RWPE2 (cell line): ENCODE measurements at regions not wholly inside any gene's neighbourhood (a gene's known extent, or its start where the extent isn't known, plus 50 kb on each side); places are given as distances from the start of the nearest gene placed in this dataset.

Experiments
- ATAC-seq: fragments of 200-7000 bp; cut with Tn5 transposase; 3 replicates; pipeline ENCODE4 v1.9.1; 2021; ENCODE audit warnings: low read depth
- DNase-seq: peaks from one replicate; pipeline ENCODE4 v3.0.0-alpha.2; 2020; ENCODE audit warnings: low spot score
- H3K27ac ChIP-seq: fragments of 450-650 bp; 2 replicates; pipeline ENCODE4 v1.5.1; 2017; ENCODE audit warnings: mild to moderate bottlenecking; ENCODE audit not compliant: poor library complexity, severe bottlenecking
- H3K27me3 ChIP-seq: fragments of 250-450 bp; sonication (Bioruptor Pico); 2 replicates; pipeline ENCODE4 v1.5.1; 2021; ENCODE audit warnings: mild to moderate bottlenecking, moderate library complexity; ENCODE audit not compliant: insufficient read depth, poor library complexity, severe bottlenecking
- H3K36me3 ChIP-seq: fragments of 250-450 bp; sonication (Bioruptor Pico); 2 replicates; pipeline ENCODE4 v1.5.1; 2020; ENCODE audit warnings: low read depth, mild to moderate bottlenecking, moderate library complexity
- H3K4me1 ChIP-seq: fragments of 250-450 bp; sonication (Bioruptor Pico); 2 replicates; pipeline ENCODE4 v1.5.1; 2021; ENCODE audit warnings: mild to moderate bottlenecking, moderate library complexity; ENCODE audit not compliant: insufficient read depth, poor library complexity, severe bottlenecking
- H3K4me3 ChIP-seq: fragments of 250-450 bp; sonication (Bioruptor Pico); 2 replicates; pipeline ENCODE4 v1.5.1; 2021; ENCODE audit warnings: mild to moderate bottlenecking, moderate library complexity; ENCODE audit not compliant: severe bottlenecking
- H3K9me3 ChIP-seq: fragments of 250-450 bp; sonication (Bioruptor Pico); 2 replicates; pipeline ENCODE4 v1.5.1; 2021; ENCODE audit warnings: mild to moderate bottlenecking, moderate library complexity; ENCODE audit not compliant: severe bottlenecking
- TF ChIP-seq, protein P1 (sequence below): fragments of 450-650 bp; IDR thresholded peaks from one replicate; pipeline ENCODE4 v1.5.1; 2017; ENCODE audit warnings: mild to moderate bottlenecking, moderate library complexity; ENCODE audit not compliant: poor library complexity, severe bottlenecking

GRCh38 chr13:54592201-54592600 lies 1563.6 kb downstream of the OLFM4 start:
- Histone ChIP-seq H3K27me3 (no peaks in the 10 kb centered on the region), H3K4me1 (no peaks in the 10 kb centered on the region), H3K27ac (no peak overlapping the region), H3K4me3 (no peak overlapping the region), H3K9me3 (no peaks in the 10 kb centered on the region), H3K36me3 (no peaks in the 10 kb centered on the region)
- TF ChIP-seq, protein P1, sequence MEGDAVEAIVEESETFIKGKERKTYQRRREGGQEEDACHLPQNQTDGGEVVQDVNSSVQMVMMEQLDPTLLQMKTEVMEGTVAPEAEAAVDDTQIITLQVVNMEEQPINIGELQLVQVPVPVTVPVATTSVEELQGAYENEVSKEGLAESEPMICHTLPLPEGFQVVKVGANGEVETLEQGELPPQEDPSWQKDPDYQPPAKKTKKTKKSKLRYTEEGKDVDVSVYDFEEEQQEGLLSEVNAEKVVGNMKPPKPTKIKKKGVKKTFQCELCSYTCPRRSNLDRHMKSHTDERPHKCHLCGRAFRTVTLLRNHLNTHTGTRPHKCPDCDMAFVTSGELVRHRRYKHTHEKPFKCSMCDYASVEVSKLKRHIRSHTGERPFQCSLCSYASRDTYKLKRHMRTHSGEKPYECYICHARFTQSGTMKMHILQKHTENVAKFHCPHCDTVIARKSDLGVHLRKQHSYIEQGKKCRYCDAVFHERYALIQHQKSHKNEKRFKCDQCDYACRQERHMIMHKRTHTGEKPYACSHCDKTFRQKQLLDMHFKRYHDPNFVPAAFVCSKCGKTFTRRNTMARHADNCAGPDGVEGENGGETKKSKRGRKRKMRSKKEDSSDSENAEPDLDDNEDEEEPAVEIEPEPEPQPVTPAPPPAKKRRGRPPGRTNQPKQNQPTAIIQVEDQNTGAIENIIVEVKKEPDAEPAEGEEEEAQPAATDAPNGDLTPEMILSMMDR: no peak
- ATAC-seq (no peak), DNase-seq (no peak)

GRCh38 chr13:54593504-54593903 lies 1564.9 kb downstream of the OLFM4 start:
- ATAC-seq: no peak
- Histone ChIP-seq H3K4me3 (no peak overlapping the region), H3K9me3 (no peaks in the 10 kb centered on the region), H3K36me3 (no peaks in the 10 kb centered on the region), H3K27ac (no peak overlapping the region), H3K27me3 (no peaks in the 10 kb centered on the region), H3K4me1 (no peaks in the 10 kb centered on the region)
- TF ChIP-seq, protein P1: no peak
- DNase-seq: no peak

GRCh38 chr13:54597540-54598088 lies 1569.0 kb downstream of the OLFM4 start:
- H3K4me1 ChIP-seq: no peaks in the 10 kb centered on the region
- no peak overlapping the region for H3K27ac ChIP-seq
- H3K27me3 ChIP-seq: no peaks in the 10 kb centered on the region
- H3K9me3 ChIP-seq: no peaks in the 10 kb centered on the region
- no peak for DNase-seq
- H3K36me3 ChIP-seq: no peaks in the 10 kb centered on the region
- H3K4me3 ChIP-seq: no peak overlapping the region
- TF ChIP-seq, protein P1: no peak
- ATAC-seq: no peak

GRCh38 chr13:54599413-54599812 lies 1570.8 kb downstream of the OLFM4 start:
- DNase-seq: no peak
- Histone ChIP-seq H3K9me3 (no peaks in the 10 kb centered on the region), H3K27me3 (no peaks in the 10 kb centered on the region), H3K27ac (no peak overlapping the region), H3K36me3 (no peaks in the 10 kb centered on the region), H3K4me1 (no peaks in the 10 kb centered on the region), H3K4me3 (no peak overlapping the region)
- TF ChIP-seq, protein P1: no peak
- ATAC-seq: no peak

DNA sequence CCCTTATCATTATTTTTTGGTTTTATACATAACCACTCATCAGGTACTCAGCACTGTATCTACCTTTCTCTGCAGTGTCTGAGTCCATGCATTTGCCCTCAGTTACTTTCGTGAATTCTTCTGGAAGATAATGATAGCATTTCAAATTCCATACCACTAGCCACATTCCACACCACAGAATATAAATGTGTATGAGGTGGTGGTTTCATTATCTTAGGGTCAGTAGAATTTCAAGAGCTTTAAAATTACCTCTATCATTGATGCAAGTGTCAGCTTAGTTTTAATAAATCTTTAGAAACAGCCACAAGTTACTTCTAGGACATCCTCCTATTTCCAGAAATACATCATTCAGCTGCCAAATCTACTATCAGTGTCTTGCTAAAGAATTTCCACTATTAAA lies 1578.3 kb downstream of the OLFM4 start:
- ATAC-seq (no peak), DNase-seq (no peak)
- no peaks in the 10 kb centered on the region for H3K9me3 ChIP-seq
- H3K27ac ChIP-seq: no peak overlapping the region
- TF ChIP-seq, protein P1: no peak
- no peaks in the 10 kb centered on the region for H3K36me3 ChIP-seq
- no peak overlapping the region for H3K4me3 ChIP-seq
- H3K4me1 ChIP-seq: no peaks in the 10 kb centered on the region
- H3K27me3 ChIP-seq: no peaks in the 10 kb centered on the region
